Mucosa of descending colon (tissue), 3 donors: ENCODE measurements at regions not wholly inside any gene's neighbourhood (a gene's known extent, or its start where the extent isn't known, plus 50 kb on each side); places are given as distances from the start of the nearest gene placed in this dataset.
"Not testable (repeated sequence)": the region's sequence is repeated elsewhere in the genome, so short reads cannot be mapped to it uniquely, and the experiment has no call there.

Source experiments
- ATAC-seq: fragments of 200-7000 bp; cut with Tn5 transposase; one replicate; pipeline ENCODE4 v1.9.1; 2020; ENCODE audit warnings: mild to moderate bottlenecking, moderate library complexity
- DNase-seq, 3 donors: peaks; one replicate each; pipeline ENCODE4 v3.0.0-alpha.2; 2020
- H3K36me3 ChIP-seq: fragments of 200-600 bp; one replicate; pipeline ENCODE4 v1.8.0; 2021; ENCODE audit warnings: low read depth, mild to moderate bottlenecking
- H3K4me1 ChIP-seq: fragments of 200-600 bp; one replicate; pipeline ENCODE4 v1.8.0; 2021; ENCODE audit warnings: low read depth, mild to moderate bottlenecking
- H3K4me3 ChIP-seq: fragments of 200-600 bp; one replicate; pipeline ENCODE4 v1.8.0; 2021; ENCODE audit warnings: mild to moderate bottlenecking
- H3K9me3 ChIP-seq: fragments of 200-600 bp; one replicate; pipeline ENCODE4 v1.8.0; 2021; ENCODE audit warnings: mild to moderate bottlenecking
- CTCF ChIP-seq: fragments of 200-600 bp; IDR thresholded peaks from one replicate; pipeline ENCODE4 v1.8.0; 2022; ENCODE audit warnings: antibody characterized with exemption, mild to moderate bottlenecking
- intact Hi-C, 2 donors: fragments of 100-400 bp; cut with DNase I in 1 of 2; cut with micrococcal nuclease in 1 of 2; formaldehyde crosslinking; loops; one replicate each; pipeline versions ENCODE4 v1.11.0 to v1.11.1; 2022; cut with DNase I, micrococcal nuclease
- donor health status: DM: no; HTN: no; CAD: no; lungs with moderate emphysema.
- donor health status: DM: no; HTN: no; CAD: no.
- donor health status: DM: no; HTN: yes; CAD: no.

- DNase-seq: no peak
- TF ChIP-seq CTCF: no peak
- Histone ChIP-seq H3K9me3 (no peaks in the 10 kb centered on the region), H3K4me3 (no peak overlapping the region), H3K4me1 (peaks cover 4% of the 10 kb centered on the region), H3K36me3 (no peaks in the 10 kb centered on the region)
- intact Hi-C loops: no loop called here
- ATAC-seq: no peak
These were observed 208.0 kb upstream of the MME start for GRCh38 chr3:154872074-154872473.

- TF ChIP-seq CTCF: no peak
- intact Hi-C loops: no loop called here
These were observed 215.2 kb upstream of the MME start for GRCh38 chr3:154864947-154865346.

GRCh38 chr3:154862265-154862664 is 217.9 kb upstream of the MME start:
- intact Hi-C loops: no loop called here
- H3K9me3 ChIP-seq: no peaks in the 10 kb centered on the region
- H3K4me1 ChIP-seq: peaks cover 5% of the 10 kb centered on the region
- DNase-seq (no peak), ATAC-seq (no peak)
- no peak overlapping the region for H3K4me3 ChIP-seq
- H3K36me3 ChIP-seq: no peaks in the 10 kb centered on the region
- no peak for TF ChIP-seq CTCF

More at GRCh38 chr3:154864947-154865346, 215.2 kb upstream of the MME start:
- ATAC-seq (no peak), DNase-seq (no peak)
- H3K4me1 ChIP-seq: peaks cover 5% of the 10 kb centered on the region
- H3K4me3 ChIP-seq: no peak overlapping the region
- H3K9me3 ChIP-seq: no peaks in the 10 kb centered on the region
- no peaks in the 10 kb centered on the region for H3K36me3 ChIP-seq

- H3K4me1 ChIP-seq, DNase-seq, intact Hi-C loops, H3K36me3 ChIP-seq, H3K4me3 ChIP-seq, H3K9me3 ChIP-seq, ATAC-seq: not testable (repeated sequence)
These were observed 227.1 kb upstream of the MME start for GRCh38 chr3:154852998-154853397.

GRCh38 chr3:154852515-154852914 is 227.6 kb upstream of the MME start:
- DNase-seq: no peak
- no peaks in the 10 kb centered on the region for H3K4me1 ChIP-seq
- no peak overlapping the region for H3K4me3 ChIP-seq
- intact Hi-C loops: no loop called here
- TF ChIP-seq CTCF: no peak
- no peaks in the 10 kb centered on the region for H3K36me3 ChIP-seq
- peak; percentile 64 for ATAC-seq
- H3K9me3 ChIP-seq: no peaks in the 10 kb centered on the region

- Histone ChIP-seq H3K36me3 (no peaks in the 10 kb centered on the region), H3K9me3 (no peaks in the 10 kb centered on the region), H3K4me3 (no peak overlapping the region), H3K4me1 (no peaks in the 10 kb centered on the region)
- DNase-seq (no peak), ATAC-seq (no peak)
- TF ChIP-seq CTCF: no peak
- intact Hi-C loops: no loop called here
These were observed 228.5 kb upstream of the MME start for GRCh38 chr3:154851644-154852043.
